ENCODE measurements at regions not wholly inside any gene's neighbourhood (a gene's known extent, or its start where the extent isn't known, plus 50 kb on each side); places are given as distances from the start of the nearest gene placed in this dataset.

DNA sequence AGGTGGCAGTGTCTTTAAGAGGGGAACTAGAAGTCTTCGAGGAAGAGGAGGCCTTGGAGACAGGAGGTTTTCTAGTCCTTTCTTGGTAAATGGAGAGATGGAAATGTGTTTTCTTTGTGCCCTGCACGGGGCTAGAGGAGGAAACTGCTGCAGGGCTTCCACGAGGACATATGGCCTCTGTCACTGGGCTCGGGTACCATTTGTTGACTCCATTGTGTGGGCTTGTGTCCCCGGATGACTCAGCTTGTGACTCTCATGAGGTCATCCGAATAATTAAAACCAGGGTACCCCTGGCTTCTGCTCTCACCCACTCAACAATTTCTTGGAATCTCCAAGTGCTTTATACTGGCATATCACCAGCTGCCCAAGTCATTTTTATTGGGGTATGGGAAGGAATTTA is 261.7 kb downstream of the KIF4B start:
- WGBS, 2 experiments (ENCODE audit: extremely low coverage in 2 of 2, insufficient read length in 1 of 2), result 8% methylated on average over 2 of the region's 6 CpGs; no CpG with 5 or more reads in 1 of the 2 experiments
- Histone ChIP-seq H2BK20ac (ENCODE audit: low read depth, low read length) (no peak overlapping the region), H3K4ac (ENCODE audit: low read depth, low read length) (no peak overlapping the region), H4K91ac (ENCODE audit: insufficient read depth, low read depth, low read length) (no peak overlapping the region), H3K4me3 (ENCODE audit: insufficient read depth, low read depth, low read length) (no peak overlapping the region), H3K36me3 (ENCODE audit: control insufficient read depth, insufficient read depth, low read length) (no peaks in the 10 kb centered on the region), H3K9me3 (ENCODE audit: control insufficient read depth, insufficient read depth, low read length) (peaks cover 10% of the 10 kb centered on the region; the same call in 1 of the 2 replicates), H2BK5ac (ENCODE audit: low read depth, low read length, poor library complexity, severe bottlenecking) (no peak overlapping the region), H4K20me1 (ENCODE audit: insufficient read depth, low read length) (no peaks in the 10 kb centered on the region), H3K9me1 (ENCODE audit: insufficient read depth, low read length) (no peaks in the 10 kb centered on the region), H3K4me1 (ENCODE audit: control insufficient read depth, insufficient read depth, low read length) (no peaks in the 10 kb centered on the region), H3K23ac (ENCODE audit: low read depth, low read length) (no peak overlapping the region), H2AK5ac (ENCODE audit: low read depth, low read length) (no peak overlapping the region), H2BK15ac (ENCODE audit: low read depth, low read length) (no peak overlapping the region), H3K56ac (ENCODE audit: extremely low read depth, insufficient read depth, low read length) (no peak overlapping the region), H3K27me3 (ENCODE audit: control insufficient read depth, insufficient read depth, low read length) (no peaks in the 10 kb centered on the region), H4K8ac (ENCODE audit: low read depth in 2 of 2, low read length in 2 of 2) (no peak overlapping the region), H3K14ac (replicated peaks; ENCODE audit: low read depth, low read length) (no peak overlapping the region), H2AFZ (replicated peaks; ENCODE audit: low read length, poor library complexity) (no peak overlapping the region), H2BK120ac (ENCODE audit: low read depth, low read length) (no peak overlapping the region), H4K5ac (ENCODE audit: low read depth, low read length) (no peak overlapping the region), H3K18ac (ENCODE audit: low read depth, low read length) (no peak overlapping the region), H3K27ac (ENCODE audit: insufficient read depth, low read length) (no peak overlapping the region), H2AK9ac (replicated peaks; ENCODE audit: low read depth, low read length, poor library complexity) (no peak overlapping the region), H3K79me1 (ENCODE audit: low read depth in 1 of 2, low read length in 2 of 2) (no peaks in the 10 kb centered on the region), H3K9ac (ENCODE audit: low read depth, low read length) (no peak overlapping the region), H3K4me2 (ENCODE audit: low read depth, low read length) (no peak overlapping the region)
- POLR2A ChIA-PET (ENCODE audit: unreplicated experiment), result no interaction called here
- no peak for TF ChIP-seq MAZ (IDR thresholded peaks at IDR 0.05; ENCODE audit: borderline replicate concordance, low read depth, low read length)
- TF ChIP-seq NFE2L2 (IDR thresholded peaks at IDR 0.05; ENCODE audit: low read depth, low read length), result no peak
- no peak for TF ChIP-seq BHLHE40 (IDR thresholded peaks at IDR 0.05; ENCODE audit: low read depth, low read length)
- TF ChIP-seq, protein P1, sequence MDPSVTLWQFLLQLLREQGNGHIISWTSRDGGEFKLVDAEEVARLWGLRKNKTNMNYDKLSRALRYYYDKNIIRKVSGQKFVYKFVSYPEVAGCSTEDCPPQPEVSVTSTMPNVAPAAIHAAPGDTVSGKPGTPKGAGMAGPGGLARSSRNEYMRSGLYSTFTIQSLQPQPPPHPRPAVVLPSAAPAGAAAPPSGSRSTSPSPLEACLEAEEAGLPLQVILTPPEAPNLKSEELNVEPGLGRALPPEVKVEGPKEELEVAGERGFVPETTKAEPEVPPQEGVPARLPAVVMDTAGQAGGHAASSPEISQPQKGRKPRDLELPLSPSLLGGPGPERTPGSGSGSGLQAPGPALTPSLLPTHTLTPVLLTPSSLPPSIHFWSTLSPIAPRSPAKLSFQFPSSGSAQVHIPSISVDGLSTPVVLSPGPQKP (IDR thresholded peaks at IDR 0.05; ENCODE audit: borderline replicate concordance, low read depth, low read length), result no peak
- no peak for TF ChIP-seq POLR2A (IDR thresholded peaks at IDR 0.05; ENCODE audit: low read depth, low read length)
- no peak for TF ChIP-seq MAFK (IDR thresholded peaks at IDR 0.05; ENCODE audit: low read depth, low read length)
- no peak for TF ChIP-seq SMC3 (IDR thresholded peaks at IDR 0.05; ENCODE audit: low read depth, low read length)
- TF ChIP-seq, protein P2, sequence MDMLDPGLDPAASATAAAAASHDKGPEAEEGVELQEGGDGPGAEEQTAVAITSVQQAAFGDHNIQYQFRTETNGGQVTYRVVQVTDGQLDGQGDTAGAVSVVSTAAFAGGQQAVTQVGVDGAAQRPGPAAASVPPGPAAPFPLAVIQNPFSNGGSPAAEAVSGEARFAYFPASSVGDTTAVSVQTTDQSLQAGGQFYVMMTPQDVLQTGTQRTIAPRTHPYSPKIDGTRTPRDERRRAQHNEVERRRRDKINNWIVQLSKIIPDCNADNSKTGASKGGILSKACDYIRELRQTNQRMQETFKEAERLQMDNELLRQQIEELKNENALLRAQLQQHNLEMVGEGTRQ (IDR thresholded peaks at IDR 0.05; ENCODE audit: low read depth, low read length), result no peak
- no peak for TF ChIP-seq MXI1 (IDR thresholded peaks at IDR 0.05; ENCODE audit: borderline replicate concordance, low read depth, low read length)
- TF ChIP-seq RAD21 (IDR thresholded peaks at IDR 0.05; ENCODE audit: low read length), result no peak
- TF ChIP-seq FOS (IDR thresholded peaks at IDR 0.05; ENCODE audit: low read depth, low read length), result no peak
- no peak for TF ChIP-seq RFX5 (IDR thresholded peaks at IDR 0.05; ENCODE audit: low read depth, low read length)
- no TSS peak for BruUV-seq (replicated peaks)
- CTCF ChIA-PET, result no interaction called here
- ATAC-seq (ENCODE audit: low read depth) (no peak), DNase-seq (no peak)
- in situ Hi-C loops (cut with MboI; ENCODE audit: low sequenced_read_pairs) (no loop called here), dilution Hi-C loops (cut with HindIII; ENCODE audit: low sequenced_read_pairs, unreplicated experiment) (no loop called here), intact Hi-C loops (cut with micrococcal nuclease) (no loop called here)
